HepG2 (cell line): ENCODE measurements at regions not wholly inside any gene's neighbourhood (a gene's known extent, or its start where the extent isn't known, plus 50 kb on each side); places are given as distances from the start of the nearest gene placed in this dataset.

Experiments used
- CTCF ChIP-seq: sonication (generic); formaldehyde crosslinking; IDR thresholded peaks from 2 replicates; pipeline ENCODE4 v1.5.0; 2020; ENCODE audit warnings: mild to moderate bottlenecking, missing genetic modification reagents, moderate library complexity
- DNMT1 ChIP-seq: sonication (generic); formaldehyde crosslinking; IDR thresholded peaks from 2 replicates; pipeline ENCODE4 v1.5.1; 2020; ENCODE audit warnings: mild to moderate bottlenecking, missing genetic modification reagents
- KLF11 ChIP-seq: IDR thresholded peaks from 2 replicates; pipeline ENCODE4 v1.6.1; 2016; ENCODE audit warnings: missing compliant biosample characterization
- SP4 ChIP-seq: sonication (generic); formaldehyde crosslinking; IDR thresholded peaks from 2 replicates; pipeline ENCODE4 v1.8.1; 2023; ENCODE audit warnings: mild to moderate bottlenecking, missing genetic modification reagents
- THAP11 ChIP-seq: IDR thresholded peaks from 2 replicates; pipeline ENCODE4 v1.6.1; 2016; ENCODE audit warnings: missing biosample characterization, missing genetic modification reagents
- ZNF780A ChIP-seq: sonication (generic); formaldehyde crosslinking; IDR thresholded peaks from 2 replicates; pipeline ENCODE4 v1.8.0; 2022; ENCODE audit warnings: mild to moderate bottlenecking, missing genetic modification reagents, moderate library complexity

GRCh38 chr10:8696746-8697145 lies 642.3 kb downstream of the GATA3 start:
- TF ChIP-seq DNMT1 (CRISPR knock-in tag), result no peak
- no peak for TF ChIP-seq KLF11 (CRISPR knock-in tag)
- TF ChIP-seq THAP11 (CRISPR knock-in tag), result no peak
- TF ChIP-seq CTCF, result no peak
- TF ChIP-seq ZNF780A (CRISPR knock-in tag), result no peak
- no peak for TF ChIP-seq SP4 (CRISPR knock-in tag)
